GM12878 (cell line): ENCODE measurements at regions not wholly inside any gene's neighbourhood (a gene's known extent, or its start where the extent isn't known, plus 50 kb on each side); places are given as distances from the start of the nearest gene placed in this dataset.

Experiments
- ATAC-seq: fragments of 200-7000 bp; cut with Tn5 transposase; 3 replicates; pipeline ENCODE4 v1.9.1; 2020; ENCODE audit warnings: mild to moderate bottlenecking, moderate library complexity
- BruUV-seq: library from RNA; stranded (reverse); fragments of 400-500 nt; replicated peaks from 2 replicates; lab custom pipeline; 2021; lab: Mats Ljungman, UMichigan
- CTCF ChIA-PET: fragments of 300-600 bp; sonication (Branson Sonifier 250); formaldehyde crosslinking; extraction: SDS; loops from one replicate; lab custom pipeline; 2021; ENCODE audit warnings: inconsistent platforms; lab: Yijun Ruan, JAX
- POLR2A ChIA-PET: fragments of 350-600 bp; formaldehyde crosslinking; extraction: SDS; loops from one replicate; lab custom pipeline; 2021; ENCODE audit warnings: inconsistent platforms; lab: Charles Lee
- RAD21 ChIA-PET: fragments of 300-600 bp; sonication (Branson Sonifier 250); formaldehyde crosslinking; loops from one replicate; lab custom pipeline; 2023; ENCODE audit warnings: antibody characterized with exemption; ENCODE audit not compliant: unreplicated experiment; lab: Charles Lee
- SMC1A ChIA-PET: fragments of 300-600 bp; sonication (Branson Sonifier 250); formaldehyde crosslinking; loops from one replicate; lab custom pipeline; 2023; ENCODE audit not compliant: unreplicated experiment, uncharacterized antibody; lab: Charles Lee
- DNase-seq: peaks from one replicate; pipeline ENCODE4 v3.0.0-alpha.2; 2011; ENCODE audit warnings: low read depth, low spot score
- FAIRE-seq: peaks from 3 replicates; lab custom pipeline; 2011; peaks lifted over from hg19 to GRCh38; lab: Jason Lieb, UNC
- H2AFZ ChIP-seq: 2 replicates; pipeline ENCODE4 v1.6.0; 2011; ENCODE audit warnings: low read depth, low read length, control low read depth; ENCODE audit not compliant: control insufficient read depth
- H3K27ac ChIP-seq: 2 replicates; pipeline ENCODE4 v1.5.1; 2011; ENCODE audit warnings: control low read depth; ENCODE audit not compliant: control insufficient read depth, insufficient read depth
- H3K27me3 ChIP-seq, 2 experiments: replicated peaks in 1 of 2; 2 replicates each; pipeline versions ENCODE4 v1.6.0 to v1.6.1; 2011; ENCODE audit warnings: low read length in 1 of 2; ENCODE audit not compliant: control insufficient read depth in 2 of 2, insufficient read depth in 2 of 2
- H3K36me3 ChIP-seq, 2 experiments: 2 replicates each; pipeline ENCODE4 v1.5.1; 2011; ENCODE audit warnings: low read length in 1 of 2; ENCODE audit not compliant: control insufficient read depth in 2 of 2, insufficient read depth in 2 of 2
- H3K4me1 ChIP-seq: 2 replicates; pipeline ENCODE4 v1.6.1; 2011; ENCODE audit warnings: mild to moderate bottlenecking, low read length, moderate library complexity, mixed read lengths; ENCODE audit not compliant: control insufficient read depth, insufficient read depth
- H3K4me2 ChIP-seq: 2 replicates; pipeline ENCODE4 v1.6.0; 2011; ENCODE audit warnings: control low read depth; ENCODE audit not compliant: control insufficient read depth, insufficient read depth
- H3K4me3 ChIP-seq: fragments of 200-600 bp; sonication (generic); 2 replicates; pipeline ENCODE4 v1.5.1; 2016
- H3K79me2 ChIP-seq: 2 replicates; pipeline ENCODE4 v1.6.0; 2011; ENCODE audit warnings: low read length; ENCODE audit not compliant: control insufficient read depth, insufficient read depth
- H3K9ac ChIP-seq: 2 replicates; pipeline ENCODE4 v1.8.0; 2011; ENCODE audit warnings: low read length, control low read depth, mixed read lengths; ENCODE audit not compliant: control insufficient read depth, insufficient read depth
- H3K9me3 ChIP-seq: replicated peaks from 3 replicates; pipeline ENCODE4 v1.5.1; 2011; ENCODE audit warnings: mild to moderate bottlenecking, low read length; ENCODE audit not compliant: control insufficient read depth, insufficient read depth
- H4K20me1 ChIP-seq: 2 replicates; pipeline ENCODE4 v1.6.0; 2011; ENCODE audit not compliant: control insufficient read depth, insufficient read depth
- CHD2 ChIP-seq: IDR thresholded peaks from 2 replicates; pipeline ENCODE4 v1.6.1; 2011; ENCODE audit warnings: low read depth, low read length, improper control_type of control experiment, borderline replicate concordance
- EGR1 ChIP-seq, 2 experiments: IDR thresholded peaks; 1 replicate in 1 of 2; 2 replicates in 1 of 2; pipeline ENCODE4 v1.6.1; 2011 to 2012; ENCODE audit warnings: low read depth in 2 of 2, low read length in 2 of 2, borderline replicate concordance in 1 of 2, mild to moderate bottlenecking in 1 of 2, moderate library complexity in 1 of 2
- ETV6 ChIP-seq, 2 experiments: fragments of 450-650 bp in 1 of 2; IDR thresholded peaks in 1 of 2; conservative IDR thresholded peaks in 1 of 2; 2 replicates each; pipeline ENCODE4 v1.6.1; 2014; ENCODE audit warnings: antibody characterized with exemption in 1 of 2, borderline replicate concordance in 1 of 2, low read depth in 1 of 2, mild to moderate bottlenecking in 1 of 2, moderate library complexity in 1 of 2
- HDAC2 ChIP-seq: fragments of 200-600 bp; sonication (generic); IDR thresholded peaks from 2 replicates; pipeline ENCODE4 v1.6.1; 2017
- IRF3 ChIP-seq: fragments of 450-650 bp; IDR thresholded peaks from 2 replicates; pipeline ENCODE4 v1.6.1; 2014; ENCODE audit warnings: mild to moderate bottlenecking
- MAX ChIP-seq: IDR thresholded peaks from 2 replicates; pipeline ENCODE4 v1.6.1; 2012; ENCODE audit warnings: low read depth, low read length, improper control_type of control experiment
- PML ChIP-seq: IDR thresholded peaks from 2 replicates; pipeline ENCODE4 v1.6.1; 2012; ENCODE audit warnings: low read length, inconsistent platforms
- SMC3 ChIP-seq: IDR thresholded peaks from 2 replicates; pipeline ENCODE4 v1.6.1; 2011; ENCODE audit warnings: low read length, improper control_type of control experiment, borderline replicate concordance
- TAF1 ChIP-seq: IDR thresholded peaks from 2 replicates; pipeline ENCODE4 v1.6.1; 2011; ENCODE audit warnings: mild to moderate bottlenecking, low read depth, low read length, borderline replicate concordance
- TCF12 ChIP-seq: IDR thresholded peaks from 2 replicates; pipeline ENCODE4 v1.6.1; 2011; ENCODE audit warnings: low read depth, mild to moderate bottlenecking, low read length
- ZNF207 ChIP-seq: fragments of 450-650 bp; IDR thresholded peaks from 2 replicates; pipeline ENCODE4 v1.6.1; 2014; ENCODE audit warnings: antibody characterized with exemption, mild to moderate bottlenecking, borderline replicate concordance
- ZNF217 ChIP-seq: fragments of 450-650 bp; IDR thresholded peaks from 2 replicates; pipeline ENCODE4 v1.6.1; 2017; ENCODE audit warnings: antibody characterized with exemption, mild to moderate bottlenecking
- WGBS: methylation state at CpG from one replicate; pipeline ENCODE4 v1.1.6; 2016; ENCODE audit warnings: low lambda C conversion rate; ENCODE audit not compliant: insufficient replicate concordance, insufficient coverage; ENCODE audit errors: missing lambda C conversion rate; 5-methylcytosine and 5-hydroxymethylcytosine counted together
- in situ Hi-C: fragments of 300-500 bp; cut with MboI; formaldehyde crosslinking; loops from 9 replicates; pipeline ENCODE4 v1.14.3; 2018; ENCODE audit warnings: mixed read lengths
- intact Hi-C: fragments of 100-400 bp; cut with micrococcal nuclease; formaldehyde crosslinking; loops from one replicate; pipeline ENCODE4 v1.14.2; 2022; ENCODE audit not compliant: unreplicated experiment

- no peak for TF ChIP-seq TCF12
Observed at GRCh38 chr20:59403962-59404314, 103.5 kb downstream of the EDN3 start (continued).

GRCh38 chr20:59404749-59405148 lies 104.3 kb downstream of the EDN3 start:
- H3K79me2 ChIP-seq, result no peaks in the 10 kb centered on the region
- FAIRE-seq, result no peak
- POLR2A ChIA-PET, result no interaction called here
- intact Hi-C loops, result loop anchor here (2.0 to 10.0 kb wide), 2 partner anchors 74 to 320 kb away; no protein-coding TSS in a partner anchor
- H3K27me3 ChIP-seq, result peaks cover 0 to 2% of the 10 kb centered on the region in 2 experiments; a peak in 2 of 4 replicates
- DNase-seq, result no peak
- H3K4me1 ChIP-seq, result no peaks in the 10 kb centered on the region
- H3K4me3 ChIP-seq, result no peak overlapping the region
- no peak overlapping the region for H2AFZ ChIP-seq
- no peak overlapping the region for H3K4me2 ChIP-seq
- TF ChIP-seq ZNF217 (no peak), HDAC2 (no peak), SMC3 (no peak), EGR1 (IDR thresholded peaks at IDR 0.05; ENCODE audit: borderline replicate concordance in 1 of 2, low read depth in 2 of 2, low read length in 2 of 2) (no peak), ETV6 (conservative IDR thresholded peaks at IDR 0.05 in 1 of 2, IDR thresholded peaks at IDR 0.05 in 1 of 2; ENCODE audit: borderline replicate concordance in 1 of 2, low read depth in 1 of 2) (no peak), TAF1 (no peak), IRF3 (no peak), TCF12 (no peak), PML (no peak), ZNF207 (no peak), MAX (no peak), CHD2 (no peak)
- TF ChIP-seq, all 136 proteins: peak for 0
- H4K20me1 ChIP-seq, result no peaks in the 10 kb centered on the region
- ChIA-PET SMC1A (no interaction called here), RAD21 (interaction anchor here (1.2 kb wide), 2 partner anchors 36 to 197 kb away, joined by 3 to 4 read pairs; no protein-coding TSS in a partner anchor), CTCF (interaction anchor here (1.1 to 1.9 kb wide), 4 partner anchors 8 to 535 kb away, joined by 3 to 5 read pairs (median 4); no protein-coding TSS in a partner anchor)
- no peak overlapping the region for H3K27ac ChIP-seq
- in situ Hi-C loops, result no loop called here
- no peaks in the 10 kb centered on the region for H3K36me3 ChIP-seq
- H3K9ac ChIP-seq, result no peak overlapping the region
- H3K9me3 ChIP-seq, result no peaks in the 10 kb centered on the region
- no TSS peak for BruUV-seq
- no peak for ATAC-seq
- WGBS, result 52% methylated on average over 12 of the region's 12 CpGs
